Testis (tissue), 2 donors: ENCODE measurements at regions not wholly inside any gene's neighbourhood (a gene's known extent, or its start where the extent isn't known, plus 50 kb on each side); places are given as distances from the start of the nearest gene placed in this dataset.

ENCODE experiments used
- DNase-seq: peaks from one replicate; pipeline ENCODE4 v3.0.0-alpha.2; 2019
- H3K27ac ChIP-seq, 2 donors: fragments of 200-600 bp; sonication (generic); one replicate each; pipeline ENCODE4 v1.5.1; 2019
- H3K27me3 ChIP-seq: fragments of 200-600 bp; sonication (generic); one replicate; pipeline ENCODE4 v1.5.1; 2019
- H3K36me3 ChIP-seq: fragments of 200-600 bp; sonication (generic); one replicate; pipeline ENCODE4 v1.5.1; 2017; ENCODE audit warnings: low read depth; ENCODE audit errors: missing control alignments
- H3K4me1 ChIP-seq: fragments of 200-600 bp; sonication (generic); one replicate; pipeline ENCODE4 v1.5.1; 2019
- H3K4me3 ChIP-seq, 2 donors: fragments of 200-600 bp; sonication (generic); one replicate each; pipeline ENCODE4 v1.5.1; 2017 to 2019
- H3K9me3 ChIP-seq: fragments of 200-600 bp; sonication (generic); one replicate; pipeline ENCODE4 v1.5.1; 2017
- CTCF ChIP-seq, 3 experiments: fragments of 450-650 bp in 2 of 3; fragments of 200-600 bp in 1 of 3; sonication (generic) in 1 of 3; IDR thresholded peaks; one replicate each; pipeline ENCODE4 v1.5.1; 2016 to 2019; ENCODE audit warnings: antibody characterized with exemption in 3 of 3, mild to moderate bottlenecking in 2 of 3, moderate library complexity in 1 of 3
- POLR2A ChIP-seq: fragments of 450-650 bp; IDR thresholded peaks from one replicate; pipeline ENCODE4 v1.6.1; 2017; ENCODE audit warnings: antibody characterized with exemption, mild to moderate bottlenecking, moderate library complexity
- WGBS, 2 donors: methylation state at CpG; one replicate each; pipeline ENCODE4 v1.1.5; 2018; 5-methylcytosine and 5-hydroxymethylcytosine counted together
- intact Hi-C: fragments of 100-400 bp; cut with DNase I; formaldehyde crosslinking; loops from one replicate; pipeline ENCODE4 v1.15.1; 2023; ENCODE audit warnings: low total_unique reads

GRCh38 chr1:215377746-215378145 lies 189.4 kb upstream of the KCTD3 start:
- no peaks in the 10 kb centered on the region for H3K36me3 ChIP-seq
- no peaks in the 10 kb centered on the region for H3K27me3 ChIP-seq
- no peaks in the 10 kb centered on the region for H3K9me3 ChIP-seq
- 75 to 78% methylated on average over 2 of the region's 2 CpGs for WGBS, 2 donors
- no peak overlapping the region for H3K27ac ChIP-seq
- intact Hi-C loops: no loop called here
- H3K4me1 ChIP-seq: no peaks in the 10 kb centered on the region
- H3K4me3 ChIP-seq: no peak overlapping the region
- no peak for TF ChIP-seq POLR2A
- TF ChIP-seq CTCF (IDR thresholded peaks at IDR 0.05): no peak
- DNase-seq: no peak

DNA sequence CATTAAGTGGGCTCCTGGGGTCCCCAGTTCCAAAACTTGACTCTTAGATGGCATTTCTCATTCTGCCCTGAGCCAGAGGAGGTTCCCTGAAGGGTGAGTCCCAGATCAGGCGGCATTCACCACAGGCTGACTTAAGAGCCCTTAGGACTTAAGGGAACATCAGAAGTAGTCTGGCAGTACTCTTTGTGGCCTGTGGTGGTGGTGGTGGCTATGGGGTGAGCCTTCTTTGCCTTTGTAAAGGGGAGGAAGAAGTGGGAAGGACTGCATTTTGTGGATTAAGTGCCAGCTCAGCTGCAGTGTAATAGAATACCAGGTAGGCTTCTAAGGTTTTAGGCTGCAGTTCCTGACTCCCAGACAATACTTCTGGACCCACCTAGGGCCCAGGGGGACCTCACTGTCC lies 186.5 kb upstream of the KCTD3 start:
- WGBS, 2 donors: 91 to 94% methylated on average over 1 of the region's 1 CpG
- Histone ChIP-seq H3K27me3 (no peaks in the 10 kb centered on the region), H3K9me3 (no peaks in the 10 kb centered on the region), H3K4me1 (no peaks in the 10 kb centered on the region), H3K27ac (no peak overlapping the region), H3K36me3 (no peaks in the 10 kb centered on the region), H3K4me3 (no peak overlapping the region)
- DNase-seq: no peak
- intact Hi-C loops: no loop called here
- TF ChIP-seq POLR2A: no peak

DNA sequence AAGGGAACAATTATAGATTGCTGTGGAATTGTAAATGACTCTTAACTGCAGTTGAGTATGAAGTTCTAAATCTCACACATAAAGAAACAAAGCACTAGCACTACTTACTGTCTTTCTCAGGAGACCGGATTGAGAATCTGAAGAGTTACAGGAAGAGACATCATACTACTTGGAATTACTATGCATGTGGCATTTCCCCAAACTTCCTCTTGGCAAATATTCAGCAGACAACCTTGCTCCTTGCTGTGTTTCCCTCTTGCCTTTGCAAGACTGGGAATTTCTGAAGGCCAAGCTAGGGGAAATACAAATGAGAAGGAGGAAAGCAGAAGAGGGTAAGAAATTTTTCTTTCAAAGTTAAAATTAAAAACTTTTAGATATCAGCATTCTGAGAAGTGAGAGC lies 173.6 kb upstream of the KCTD3 start:
- no peak for DNase-seq
- Histone ChIP-seq H3K9me3 (no peaks in the 10 kb centered on the region), H3K4me3 (peak overlapping the region in 1 of 2 donors; percentile 26), H3K4me1 (no peaks in the 10 kb centered on the region), H3K27ac (no peak overlapping the region), H3K36me3 (no peaks in the 10 kb centered on the region), H3K27me3 (no peaks in the 10 kb centered on the region)
- intact Hi-C loops: no loop called here
- TF ChIP-seq CTCF (IDR thresholded peaks at IDR 0.05): no peak
- 54 to 61% methylated on average over 1 of the region's 1 CpG for WGBS, 2 donors

DNA sequence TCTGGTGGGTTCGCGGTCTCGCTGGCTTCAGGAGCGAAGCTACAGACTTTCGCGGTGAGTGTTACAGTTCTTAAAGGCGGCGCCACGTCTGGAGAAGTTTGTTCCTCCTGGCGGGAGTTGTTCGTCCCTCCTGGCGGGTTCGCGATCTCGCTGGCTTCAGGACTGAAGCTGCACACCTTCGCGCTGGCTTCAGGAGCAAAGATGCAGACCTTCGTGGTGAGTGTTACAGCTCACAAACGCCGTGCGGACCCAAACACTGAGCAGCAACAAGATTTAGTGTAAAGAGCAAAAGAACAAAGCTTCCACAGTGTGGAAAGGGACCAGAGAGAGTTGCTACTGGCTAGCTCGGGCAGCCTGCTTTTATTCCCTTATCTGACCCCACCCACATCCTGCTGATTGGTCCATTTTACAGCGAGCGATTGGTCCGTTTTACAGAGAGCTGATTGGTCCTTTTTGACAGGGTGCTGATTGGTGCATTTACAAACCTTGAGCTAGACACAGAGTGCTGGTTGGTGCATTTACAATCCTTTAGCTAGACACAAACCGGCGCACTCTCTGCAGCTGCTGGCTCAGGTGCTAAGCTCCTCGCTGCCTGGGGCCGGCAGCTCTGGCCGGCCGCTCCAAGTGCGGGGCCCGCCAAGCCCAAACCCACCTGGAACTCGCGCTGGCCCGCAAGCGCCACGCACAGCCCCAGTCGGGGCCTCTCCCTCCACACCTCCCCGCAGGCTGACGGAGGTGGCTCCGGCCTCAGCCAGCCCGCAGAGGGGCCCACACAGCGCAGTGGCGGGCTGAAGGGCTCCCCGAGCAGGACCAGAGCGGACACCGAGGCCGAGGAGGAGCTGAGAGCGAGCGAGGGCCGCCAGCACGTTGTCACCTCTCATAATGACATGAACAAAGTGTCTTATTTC lies 172.8 kb upstream of the KCTD3 start:
- Histone ChIP-seq H3K27ac (no peak overlapping the region), H3K27me3 (no peaks in the 10 kb centered on the region), H3K9me3 (no peaks in the 10 kb centered on the region), H3K4me3 (peak overlapping the region; percentile 36 to 48), H3K36me3 (no peaks in the 10 kb centered on the region), H3K4me1 (no peaks in the 10 kb centered on the region)
- DNase-seq: peak; percentile 73
- intact Hi-C loops: no loop called here
- WGBS, 2 donors: 61 to 81% methylated on average over 32 to 49 of the region's 53 CpGs
- TF ChIP-seq POLR2A: no peak
- no peak for TF ChIP-seq CTCF (IDR thresholded peaks at IDR 0.05)

DNA sequence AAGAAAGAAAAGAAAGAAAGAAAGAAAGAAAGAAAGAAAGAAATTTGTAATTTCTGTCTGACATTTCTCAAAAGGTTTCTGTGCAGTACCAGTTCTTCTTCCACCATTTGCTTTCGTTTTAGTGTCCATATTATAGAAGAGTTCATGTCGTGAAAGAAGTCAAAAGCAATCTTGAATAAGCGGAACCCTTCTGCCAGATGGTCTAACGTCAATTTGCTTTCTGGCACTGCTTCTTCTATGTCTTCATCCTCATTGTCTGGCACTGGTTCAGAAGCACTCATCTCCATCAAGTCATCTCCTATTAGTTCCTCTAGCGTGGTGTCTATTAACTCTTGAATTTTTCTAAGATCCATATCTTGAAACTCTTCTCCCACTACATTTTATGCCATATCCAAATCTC lies 170.0 kb upstream of the KCTD3 start:
- no peaks in the 10 kb centered on the region for H3K36me3 ChIP-seq
- WGBS, 2 donors: 82 to 86% methylated on average over 5 of the region's 5 CpGs
- no peak for TF ChIP-seq CTCF (IDR thresholded peaks at IDR 0.05)
- no peak for TF ChIP-seq POLR2A
- intact Hi-C loops: no loop called here
- no peaks in the 10 kb centered on the region for H3K27me3 ChIP-seq
- no peak overlapping the region for H3K27ac ChIP-seq
- DNase-seq: no peak
- H3K9me3 ChIP-seq: no peaks in the 10 kb centered on the region
- H3K4me3 ChIP-seq: no peak overlapping the region
- H3K4me1 ChIP-seq: no peaks in the 10 kb centered on the region
